Mononuclear cell (primary cell): ENCODE measurements at regions not wholly inside any gene's neighbourhood (a gene's known extent, or its start where the extent isn't known, plus 50 kb on each side); places are given as distances from the start of the nearest gene placed in this dataset.
"Not testable (repeated sequence)": the region's sequence is repeated elsewhere in the genome, so short reads cannot be mapped to it uniquely, and the experiment has no call there.

Source experiments
- H3K27me3 ChIP-seq: 2 replicates; pipeline ENCODE4 v1.6.0; 2011; ENCODE audit warnings: low read length, control low read depth; ENCODE audit not compliant: insufficient read depth
- H3K4me1 ChIP-seq: 2 replicates; pipeline ENCODE4 v1.5.1; 2011; ENCODE audit warnings: mild to moderate bottlenecking, low read length, control low read depth; ENCODE audit not compliant: insufficient read depth
- H3K4me3 ChIP-seq: 2 replicates; pipeline ENCODE4 v1.5.1; 2011; ENCODE audit warnings: mild to moderate bottlenecking, low read length, moderate library complexity
- H3K9me3 ChIP-seq: 2 replicates; pipeline ENCODE4 v1.5.1; 2011; ENCODE audit warnings: low read depth, mild to moderate bottlenecking, control low read depth, low read length

DNA sequence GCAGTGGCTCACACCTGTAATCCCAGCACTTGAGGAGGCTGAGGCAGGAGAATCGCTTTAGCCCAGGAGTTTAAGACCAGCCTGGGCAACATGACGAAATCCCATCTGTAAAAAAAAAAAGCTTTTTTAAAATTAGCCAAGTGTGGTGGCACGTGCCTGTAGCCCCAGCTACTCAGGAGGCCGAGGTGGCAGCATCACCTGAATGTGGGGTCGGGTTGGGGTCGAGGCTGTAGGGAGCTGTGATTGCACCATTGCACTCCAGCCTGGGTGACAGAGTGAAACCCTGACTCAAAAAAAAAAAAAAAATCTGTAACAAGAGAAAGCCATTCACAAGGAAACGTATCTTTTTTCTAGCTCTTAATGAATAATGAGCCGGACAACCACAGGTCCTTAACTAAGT lies 74.7 kb upstream of the DLG1 start:
- Histone ChIP-seq H3K4me1 (no peaks in the 10 kb centered on the region), H3K9me3 (no peaks in the 10 kb centered on the region), H3K27me3 (no peaks in the 10 kb centered on the region), H3K4me3 (no peak overlapping the region)

DNA sequence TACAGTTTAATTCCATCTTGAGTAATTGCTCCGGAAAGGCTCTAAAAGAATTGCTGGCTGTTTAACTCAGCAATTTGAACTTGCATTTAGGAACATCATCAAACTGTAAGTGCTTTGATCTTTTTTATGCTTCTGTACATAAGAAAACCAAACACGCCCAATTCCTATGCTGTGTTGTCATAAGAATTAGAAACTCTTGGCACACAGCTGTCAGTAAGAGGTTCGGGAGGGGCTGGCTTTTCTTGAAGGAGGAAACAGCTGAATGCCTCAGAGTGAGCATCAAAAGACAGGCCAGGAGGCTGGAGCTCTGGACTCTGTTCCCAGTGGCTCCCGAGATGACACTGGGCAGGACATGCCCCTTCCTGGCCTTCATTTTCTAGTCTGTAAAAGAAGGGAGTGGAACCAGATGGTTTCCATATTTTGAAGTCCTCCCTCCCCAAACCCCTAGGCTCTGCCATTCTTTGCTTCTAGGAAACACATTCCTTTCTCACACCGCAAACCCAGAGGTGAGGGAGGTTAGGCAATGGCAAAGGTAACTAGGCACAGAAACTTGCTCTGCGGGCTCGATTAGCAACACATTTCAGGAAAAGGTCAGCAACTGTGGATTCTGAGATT lies 73.7 kb upstream of the DLG1 start:
- Histone ChIP-seq H3K27me3 (no peaks in the 10 kb centered on the region), H3K4me3 (no peak overlapping the region), H3K4me1 (no peaks in the 10 kb centered on the region), H3K9me3 (no peaks in the 10 kb centered on the region)

DNA sequence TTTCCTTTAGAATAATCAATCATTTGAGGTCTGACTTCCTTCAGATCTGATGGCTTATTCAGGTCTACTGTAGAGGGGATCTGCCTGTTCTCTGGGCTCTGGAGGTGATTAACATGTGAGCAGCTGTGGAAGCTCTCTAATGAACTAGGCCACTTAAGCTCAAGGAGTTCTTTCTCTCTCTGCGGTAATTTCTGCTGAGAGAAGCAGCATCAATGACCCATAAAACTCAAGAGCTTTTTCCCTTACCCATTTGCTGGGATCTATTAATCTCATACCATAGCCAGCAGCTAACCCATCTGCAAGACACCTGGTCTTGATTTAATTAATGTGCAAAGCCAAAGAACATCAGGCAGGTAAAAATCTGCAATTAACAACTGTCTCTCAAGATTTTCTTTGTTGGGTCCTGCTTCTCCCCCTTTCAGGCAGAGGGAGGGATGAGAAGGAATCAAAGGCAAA lies 73.2 kb upstream of the DLG1 start:
- H3K4me3 ChIP-seq: no peak overlapping the region
- no peaks in the 10 kb centered on the region for H3K4me1 ChIP-seq
- H3K9me3 ChIP-seq: no peaks in the 10 kb centered on the region
- H3K27me3 ChIP-seq: no peaks in the 10 kb centered on the region

DNA sequence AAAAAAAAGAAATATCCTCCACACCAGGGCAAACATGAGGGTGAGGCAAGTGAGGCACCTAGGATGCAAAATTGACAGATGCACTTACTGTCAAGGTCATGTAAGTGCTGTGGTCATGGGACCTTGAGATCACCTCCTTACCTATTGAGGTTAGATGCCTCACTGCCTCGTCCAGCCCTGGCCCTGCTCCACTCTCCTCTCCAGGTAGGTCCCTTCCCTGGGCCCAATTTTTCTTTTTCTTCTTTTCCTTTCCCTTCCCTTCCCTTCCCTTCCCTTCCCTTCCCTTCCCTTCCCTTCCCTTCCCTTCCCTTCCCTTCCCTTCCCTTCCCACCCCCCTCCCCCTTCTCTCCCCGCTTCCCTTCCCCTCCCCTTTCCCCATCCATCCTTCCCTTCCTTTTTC lies 71.1 kb upstream of the DLG1 start:
- no peaks in the 10 kb centered on the region for H3K27me3 ChIP-seq
- no peak overlapping the region for H3K4me3 ChIP-seq
- no peaks in the 10 kb centered on the region for H3K9me3 ChIP-seq
- H3K4me1 ChIP-seq: no peaks in the 10 kb centered on the region

DNA sequence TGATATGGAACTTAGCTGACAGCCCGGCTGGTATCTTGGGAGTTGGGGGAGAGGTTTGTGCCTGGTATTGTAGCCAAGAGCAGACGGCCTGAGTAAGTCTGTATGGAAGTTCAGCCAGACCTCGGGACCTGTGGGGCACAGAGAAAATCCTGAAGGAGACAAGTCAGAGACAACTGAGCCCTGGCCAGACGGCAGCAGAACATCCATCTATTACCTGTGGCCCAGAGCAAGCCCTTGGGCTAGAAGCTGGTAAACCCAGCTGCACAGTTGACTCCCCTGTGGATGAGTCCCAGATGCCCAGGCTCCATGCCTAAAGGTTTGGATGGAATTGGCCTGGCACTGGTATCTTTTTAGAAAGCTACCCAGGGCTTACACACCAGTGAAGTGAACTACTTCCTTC lies 70.4 kb upstream of the DLG1 start:
- H3K27me3 ChIP-seq: no peaks in the 10 kb centered on the region
- H3K4me1 ChIP-seq: no peaks in the 10 kb centered on the region
- no peak overlapping the region for H3K4me3 ChIP-seq
- no peaks in the 10 kb centered on the region for H3K9me3 ChIP-seq

- Histone ChIP-seq H3K9me3 (no peaks in the 10 kb centered on the region), H3K4me1 (no peaks in the 10 kb centered on the region), H3K27me3 (no peaks in the 10 kb centered on the region), H3K4me3 (no peak overlapping the region)
These were observed 69.9 kb upstream of the DLG1 start for GRCh38 chr3:197368330-197368729.

DNA sequence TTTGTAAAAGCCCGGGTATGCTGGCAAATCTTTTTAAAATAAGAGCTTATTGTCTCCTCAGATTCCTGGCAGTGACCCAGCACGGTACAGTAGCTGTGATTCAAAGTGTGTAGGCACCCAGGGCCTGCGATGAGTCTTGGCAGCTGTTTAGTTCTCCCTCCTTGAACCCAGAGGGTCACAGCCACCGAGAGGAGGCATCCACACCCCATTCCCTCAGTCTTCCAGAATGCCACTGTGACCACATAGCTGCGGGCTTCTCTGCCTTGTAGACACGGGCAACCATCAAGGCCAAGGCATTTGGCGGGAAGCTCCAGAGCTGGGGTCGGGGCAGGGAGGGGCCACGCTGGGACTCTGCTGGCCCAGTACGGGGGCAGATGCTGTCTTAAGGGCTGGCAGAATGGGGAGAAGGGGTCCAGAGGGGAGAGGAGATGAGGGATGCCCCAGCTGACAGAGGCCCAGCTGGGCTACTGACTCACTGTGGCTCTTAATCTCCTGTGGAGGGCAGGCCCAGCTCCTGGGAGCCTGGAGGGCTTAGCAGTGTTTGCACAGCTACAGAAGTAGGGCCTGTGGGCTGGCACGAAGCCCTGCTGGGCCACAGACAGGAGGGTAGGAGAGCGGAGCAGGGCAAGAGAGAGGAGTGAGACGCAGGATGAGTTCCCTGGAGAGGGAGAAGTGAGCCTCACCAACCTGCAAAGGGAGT lies 68.8 kb upstream of the DLG1 start:
- Histone ChIP-seq H3K4me1 (no peaks in the 10 kb centered on the region), H3K4me3 (no peak overlapping the region), H3K9me3 (no peaks in the 10 kb centered on the region), H3K27me3 (no peaks in the 10 kb centered on the region)

- no peaks in the 10 kb centered on the region for H3K4me1 ChIP-seq
- no peaks in the 10 kb centered on the region for H3K9me3 ChIP-seq
- H3K27me3 ChIP-seq: no peaks in the 10 kb centered on the region
- H3K4me3 ChIP-seq: no peak overlapping the region
These were observed 68.1 kb upstream of the DLG1 start for GRCh38 chr3:197366301-197367044.

- Histone ChIP-seq H3K9me3 (no peaks in the 10 kb centered on the region), H3K4me1 (no peaks in the 10 kb centered on the region), H3K4me3 (no peak overlapping the region), H3K27me3 (no peaks in the 10 kb centered on the region)
These were observed 67.2 kb upstream of the DLG1 start for GRCh38 chr3:197365586-197365985.

DNA sequence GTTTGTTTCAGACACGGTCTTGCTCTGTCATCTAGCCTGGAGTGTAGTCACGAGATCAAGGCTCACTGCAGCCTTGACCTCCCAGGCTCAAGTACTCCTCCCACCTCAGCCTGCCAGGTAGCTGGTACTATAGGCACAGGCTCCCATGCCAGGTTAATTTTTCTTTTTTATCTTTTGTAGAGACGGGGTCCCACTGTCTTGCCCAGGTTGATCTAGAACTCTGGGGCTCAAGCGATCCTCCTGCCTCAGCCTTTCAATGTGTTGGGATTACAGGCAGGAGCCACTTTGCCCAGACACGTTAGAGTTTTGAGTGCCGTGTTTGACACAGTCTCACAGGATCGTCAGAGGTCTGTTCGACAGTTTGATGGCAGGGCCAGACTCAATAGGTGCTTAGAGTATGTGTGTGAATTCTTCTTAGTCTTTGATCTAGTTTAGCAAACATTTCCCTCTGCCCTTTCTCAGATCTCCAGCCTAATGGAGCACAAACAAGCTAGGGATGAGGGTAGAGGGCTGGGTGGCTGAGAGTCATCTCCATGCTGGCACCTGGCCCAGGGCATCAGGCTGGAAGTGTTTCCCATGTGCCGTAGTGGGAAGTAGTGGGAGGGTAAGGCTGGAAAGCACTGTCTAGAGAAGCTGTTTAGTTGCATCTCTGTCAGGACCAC lies 66.1 kb upstream of the DLG1 start:
- H3K4me1 ChIP-seq: no peaks in the 10 kb centered on the region
- no peaks in the 10 kb centered on the region for H3K9me3 ChIP-seq
- H3K27me3 ChIP-seq: no peaks in the 10 kb centered on the region
- no peak overlapping the region for H3K4me3 ChIP-seq

- H3K27me3 ChIP-seq: no peaks in the 10 kb centered on the region
- H3K4me3 ChIP-seq: no peak overlapping the region
- H3K4me1 ChIP-seq: no peaks in the 10 kb centered on the region
- H3K9me3 ChIP-seq: no peaks in the 10 kb centered on the region
These were observed 65.4 kb upstream of the DLG1 start for GRCh38 chr3:197363553-197364409.

DNA sequence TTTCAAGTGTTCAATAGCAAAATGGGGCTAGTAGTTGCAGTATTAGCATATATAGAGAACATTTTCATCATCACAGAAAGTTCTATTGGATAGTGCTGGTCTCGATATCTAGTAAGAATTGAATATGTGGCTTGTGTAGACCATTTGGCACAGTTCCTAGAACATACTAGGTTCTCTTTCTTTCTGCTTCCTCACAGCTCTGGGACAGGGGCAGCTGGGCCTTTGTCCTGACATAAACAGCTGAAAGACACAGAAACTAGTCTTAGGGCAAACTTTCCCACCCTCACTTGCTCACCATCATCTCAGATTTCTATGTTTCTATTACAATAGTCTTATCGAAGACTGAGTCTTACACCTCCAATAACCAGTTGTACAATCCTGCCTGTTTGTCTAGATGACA lies 63.7 kb upstream of the DLG1 start:
- Histone ChIP-seq H3K27me3 (no peaks in the 10 kb centered on the region), H3K9me3 (no peaks in the 10 kb centered on the region), H3K4me3 (no peak overlapping the region), H3K4me1 (no peaks in the 10 kb centered on the region)

- H3K4me3 ChIP-seq, H3K4me1 ChIP-seq, H3K27me3 ChIP-seq, H3K9me3 ChIP-seq: not testable (repeated sequence)
These were observed 61.7 kb upstream of the DLG1 start for GRCh38 chr3:197360095-197360494.

- not testable (repeated sequence) for H3K4me1 ChIP-seq, H3K9me3 ChIP-seq, H3K27me3 ChIP-seq, H3K4me3 ChIP-seq
These were observed 61.1 kb upstream of the DLG1 start for GRCh38 chr3:197359476-197359875.
